Kidney tubule cell (primary cell): ENCODE measurements at regions not wholly inside any gene's neighbourhood (a gene's known extent, or its start where the extent isn't known, plus 50 kb on each side); places are given as distances from the start of the nearest gene placed in this dataset.
"Not testable (repeated sequence)": the region's sequence is repeated elsewhere in the genome, so short reads cannot be mapped to it uniquely, and the experiment has no call there.

ENCODE experiments used
- DNase-seq: peaks from one replicate; pipeline ENCODE4 v3.0.0-alpha.2; 2018; ENCODE audit warnings: low spot score

DNA sequence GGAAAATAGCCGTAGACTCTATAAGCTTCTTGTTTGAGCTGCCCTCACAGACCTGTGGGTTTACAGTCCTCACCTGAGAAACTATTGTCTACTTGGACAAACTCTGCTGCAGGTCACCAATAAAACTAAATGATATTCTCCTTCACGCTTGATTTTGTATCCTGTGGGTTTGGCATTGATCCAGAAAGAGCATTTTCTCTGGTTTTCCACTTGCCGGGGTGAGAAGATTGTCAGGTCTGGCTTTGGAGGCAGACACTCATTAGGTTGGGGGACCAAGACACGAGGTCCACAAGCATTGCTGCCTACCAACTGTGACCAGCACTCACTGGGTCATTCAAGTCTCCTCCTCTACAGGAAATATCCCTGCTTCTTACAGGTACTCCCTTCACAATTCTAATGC is 68.5 kb downstream of the CDC14C start:
- peak; percentile 67 for DNase-seq

DNA sequence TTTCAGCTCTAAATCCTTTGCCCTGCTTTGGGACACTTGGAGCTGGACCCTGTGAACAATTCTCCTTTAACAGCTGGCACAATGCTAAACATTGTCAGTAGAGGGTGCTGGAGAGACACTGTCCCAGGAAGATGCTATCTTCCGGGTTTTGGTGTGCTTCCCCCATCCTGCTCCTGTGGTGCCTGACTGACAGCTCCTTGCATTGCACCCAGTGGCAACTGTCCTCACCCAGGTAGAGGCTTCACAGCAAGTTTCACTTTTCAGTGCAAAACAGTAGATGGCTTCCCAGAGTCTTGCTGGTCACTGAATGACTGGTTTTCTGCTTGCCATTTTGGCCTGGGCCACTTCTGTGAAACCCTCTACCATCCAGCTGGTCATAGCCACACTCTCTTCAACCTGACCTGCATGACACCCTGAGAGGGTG is 77.3 kb downstream of the CDC14C start:
- peak; percentile 65 for DNase-seq

DNA sequence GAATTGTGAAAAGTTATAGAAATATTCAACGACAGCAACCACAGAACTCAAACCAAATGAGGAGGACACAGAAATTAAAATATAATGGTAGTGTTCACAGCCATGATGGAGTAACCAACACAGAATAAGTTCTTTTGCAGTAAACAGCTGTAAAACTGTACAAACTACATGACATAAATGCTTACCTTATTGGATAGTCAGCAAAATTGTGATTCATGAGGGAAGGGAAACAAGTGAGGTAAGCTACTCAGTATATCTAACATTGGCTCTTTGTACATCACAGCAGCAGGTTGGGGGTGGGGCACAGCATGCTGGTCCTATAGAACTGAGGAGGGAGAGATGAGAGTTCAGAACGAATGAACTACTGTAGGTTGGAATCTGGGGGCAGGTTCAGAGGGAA is 86.4 kb downstream of the CDC14C start:
- DNase-seq: no peak

DNA sequence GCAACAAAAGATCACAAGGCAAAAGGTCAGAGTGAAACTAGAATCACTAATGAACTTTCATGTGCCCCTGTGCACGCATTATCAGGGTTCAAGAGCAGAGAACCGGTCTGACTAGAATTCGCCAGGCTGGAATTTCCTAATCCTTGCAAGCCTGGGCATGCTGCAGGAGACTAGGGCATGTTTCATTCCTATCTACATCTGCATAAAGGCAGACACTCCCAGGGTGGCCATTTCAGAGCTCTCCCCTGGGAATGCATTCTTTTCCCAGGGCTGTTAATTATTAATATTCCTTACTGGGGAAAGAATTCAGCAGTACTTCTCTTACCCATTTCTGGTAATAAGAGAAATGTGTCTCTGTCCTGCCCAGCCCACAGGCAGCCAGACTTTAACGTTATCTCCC is 90.5 kb downstream of the CDC14C start:
- peak; percentile 55 for DNase-seq

DNA sequence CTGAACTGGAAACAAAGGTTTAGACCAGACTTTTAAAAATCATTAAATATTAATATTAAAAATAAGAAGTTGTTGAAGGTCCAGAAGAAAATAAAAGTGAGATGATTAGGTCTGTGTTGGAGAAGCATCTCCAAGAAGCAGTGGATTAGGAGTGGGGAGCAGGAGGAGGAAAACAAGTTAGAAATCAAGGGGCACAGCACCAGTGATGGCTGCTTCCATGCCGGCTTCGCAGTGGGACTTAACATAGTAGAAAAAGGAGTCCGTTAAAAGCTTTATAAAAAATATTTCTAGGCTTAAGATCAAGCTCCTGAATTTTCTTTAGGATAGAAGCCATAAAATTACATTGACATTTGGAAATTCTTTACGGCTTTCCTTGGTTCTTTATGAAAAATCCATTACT is 95.8 kb downstream of the CDC14C start:
- DNase-seq: no peak

DNA sequence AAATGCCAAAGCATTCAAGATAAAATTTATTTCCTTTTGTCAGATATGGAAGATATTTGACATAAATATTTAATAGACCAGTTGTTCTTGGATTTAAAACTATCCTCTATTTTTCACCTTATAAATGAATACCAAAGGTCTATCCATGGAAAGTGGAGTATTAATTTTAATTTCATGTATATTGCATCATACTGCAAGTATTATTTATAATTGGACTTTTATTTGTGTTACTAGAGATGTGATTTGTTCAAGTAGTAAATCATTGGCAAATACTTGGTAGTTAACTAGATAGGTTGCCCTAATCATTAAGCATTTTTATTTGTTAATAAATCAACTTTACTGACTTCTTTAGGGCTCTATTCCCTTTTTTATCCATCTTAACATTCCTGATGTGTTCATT is 98.1 kb downstream of the CDC14C start:
- DNase-seq: no peak

DNA sequence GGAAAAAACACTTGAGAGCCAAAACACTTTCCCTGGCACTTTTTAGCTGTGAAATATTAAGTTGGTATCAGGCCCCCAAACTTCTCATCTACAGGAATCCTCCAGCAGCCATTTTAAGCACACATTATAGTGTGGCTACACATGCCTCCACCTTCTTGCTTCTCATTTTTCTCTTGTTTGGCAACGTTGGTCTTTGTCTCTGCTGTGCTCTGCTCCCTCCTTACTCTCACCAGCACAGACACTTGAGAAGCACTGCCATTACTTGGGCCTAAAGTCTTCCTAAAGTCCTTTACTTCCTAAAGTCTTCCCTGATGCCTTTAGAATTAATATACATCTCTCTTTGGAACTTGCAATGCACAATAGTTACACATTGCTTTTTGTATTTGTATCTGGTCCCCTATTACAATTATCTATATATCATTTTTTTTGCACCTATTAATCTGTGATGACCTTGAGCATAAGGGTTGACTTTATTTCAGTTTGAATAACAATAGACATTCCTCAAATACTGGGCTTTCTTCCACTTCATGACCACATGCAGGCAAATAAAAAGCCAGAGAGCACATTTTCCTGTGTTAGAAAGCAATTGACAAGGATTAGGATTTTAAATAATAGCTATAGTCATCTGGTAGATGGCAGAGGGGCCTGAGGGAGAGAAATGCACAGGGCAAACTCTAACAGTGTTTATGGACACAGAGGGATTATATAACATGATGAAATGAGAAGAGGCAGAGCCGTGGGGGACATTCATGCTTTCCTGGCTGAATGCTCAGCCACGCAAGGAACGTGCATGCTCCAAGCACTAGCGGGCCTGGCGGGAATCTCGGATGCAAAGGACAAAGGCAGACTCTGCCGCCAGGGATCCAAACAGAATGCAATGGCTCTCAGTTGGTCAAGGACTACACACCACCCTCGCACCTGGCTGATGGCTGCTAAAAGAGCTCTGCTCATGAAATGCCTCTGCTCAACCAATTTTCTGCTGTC is 99.3 kb downstream of the CDC14C start:
- DNase-seq: no peak

DNA sequence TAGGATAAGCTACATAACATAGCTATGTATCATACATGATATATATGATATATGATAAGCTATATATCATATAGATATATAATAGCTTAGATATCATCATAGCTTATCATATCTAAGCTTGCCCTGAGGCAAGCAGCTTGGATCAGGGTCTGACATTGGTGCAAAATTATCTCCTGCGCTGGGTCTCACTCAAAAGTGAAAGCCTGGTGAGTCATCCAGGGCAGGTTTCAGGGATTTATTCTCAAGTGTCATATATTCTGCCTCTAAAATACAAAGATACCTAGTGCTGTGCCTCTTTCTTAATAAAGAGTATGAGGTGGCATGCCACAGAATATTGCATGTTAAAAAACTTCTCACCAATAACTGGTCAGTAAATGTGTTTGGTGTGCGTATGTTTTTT is 105.9 kb downstream of the CDC14C start:
- no peak for DNase-seq

DNA sequence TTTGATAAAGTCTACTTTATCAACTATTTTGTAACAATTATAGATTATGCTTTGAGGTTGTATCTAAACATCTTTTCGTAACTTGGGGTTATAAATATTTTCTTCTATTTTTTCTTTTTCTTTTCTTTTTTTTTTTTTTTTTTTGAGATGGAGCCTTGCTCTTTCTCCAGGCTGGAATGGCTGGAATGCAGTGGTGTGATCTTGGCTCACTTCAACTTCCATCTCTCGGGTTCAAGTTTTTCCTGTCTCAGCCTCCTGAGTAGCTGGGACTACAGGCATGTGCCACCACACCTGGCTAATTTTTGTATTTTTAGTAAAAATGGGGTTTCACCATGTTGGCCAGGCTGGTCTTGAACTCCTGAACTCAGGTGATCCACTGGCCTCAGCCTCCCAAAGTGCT is 108.8 kb downstream of the CDC14C start:
- not testable (repeated sequence) for DNase-seq

DNA sequence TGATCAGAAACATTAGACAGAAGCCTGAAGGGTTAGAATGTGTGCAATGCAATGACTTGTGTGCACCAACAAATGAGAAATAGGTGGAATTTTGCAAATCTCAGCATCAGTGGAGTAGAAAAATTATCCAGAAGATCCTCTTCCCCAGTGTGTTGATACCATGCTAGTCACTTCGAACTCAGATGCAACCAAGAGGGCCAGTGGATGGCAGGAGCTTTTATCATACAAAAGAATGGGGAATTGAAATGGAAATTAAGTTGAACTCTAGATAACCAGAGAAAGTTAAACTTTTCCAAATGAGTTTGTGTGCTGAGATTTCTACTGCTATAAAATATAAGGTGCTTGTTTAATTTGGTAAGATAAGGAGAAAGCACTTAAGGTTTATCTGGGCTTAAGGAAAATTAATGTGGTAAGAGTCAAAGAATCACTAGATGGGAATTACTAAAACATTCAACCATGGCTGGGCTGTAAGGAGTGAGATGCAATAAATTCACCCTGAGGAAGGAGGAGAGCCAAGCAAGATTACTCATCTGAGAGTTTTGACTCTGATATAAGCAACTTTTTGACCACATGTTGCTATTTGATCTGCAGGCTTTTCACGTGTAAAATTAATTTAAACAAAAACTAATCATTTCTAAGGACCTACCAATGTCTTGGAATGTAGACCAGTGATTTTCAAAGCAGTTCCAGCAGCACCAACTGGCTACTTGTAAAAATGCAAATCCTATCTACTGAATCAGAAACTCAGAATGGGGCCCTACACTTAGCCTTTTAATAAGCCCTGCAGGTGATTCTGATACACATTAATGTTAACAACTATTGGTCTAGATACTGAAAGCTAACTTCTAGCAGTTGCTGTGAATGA is 113.2 kb downstream of the CDC14C start:
- no peak for DNase-seq

DNA sequence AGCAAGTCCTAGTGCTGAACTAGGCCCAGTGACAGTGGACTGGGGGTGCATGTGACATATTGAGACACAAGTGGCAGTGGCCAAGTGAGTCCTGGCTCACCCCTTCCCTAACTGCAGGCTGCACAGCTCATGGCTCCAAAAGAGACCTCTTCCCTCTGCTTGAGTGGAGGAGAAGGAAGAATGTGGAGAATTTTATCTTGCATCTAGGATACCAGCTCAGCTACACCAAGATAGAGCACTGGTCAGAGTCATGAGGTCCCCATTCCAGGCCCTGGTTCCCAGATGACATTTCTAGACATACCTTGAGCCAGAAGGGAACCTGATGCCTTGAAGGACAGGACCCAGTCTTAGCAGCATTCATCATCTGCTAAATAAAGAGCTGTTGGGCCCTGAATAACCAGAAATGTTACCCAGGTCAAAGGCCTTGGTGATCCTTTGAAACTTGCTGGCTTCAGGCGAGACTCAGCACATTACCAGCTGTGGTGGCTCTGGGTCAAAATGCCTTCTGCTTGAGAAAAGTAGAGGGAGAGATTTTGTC is 114.5 kb downstream of the CDC14C start:
- DNase-seq: no peak

DNA sequence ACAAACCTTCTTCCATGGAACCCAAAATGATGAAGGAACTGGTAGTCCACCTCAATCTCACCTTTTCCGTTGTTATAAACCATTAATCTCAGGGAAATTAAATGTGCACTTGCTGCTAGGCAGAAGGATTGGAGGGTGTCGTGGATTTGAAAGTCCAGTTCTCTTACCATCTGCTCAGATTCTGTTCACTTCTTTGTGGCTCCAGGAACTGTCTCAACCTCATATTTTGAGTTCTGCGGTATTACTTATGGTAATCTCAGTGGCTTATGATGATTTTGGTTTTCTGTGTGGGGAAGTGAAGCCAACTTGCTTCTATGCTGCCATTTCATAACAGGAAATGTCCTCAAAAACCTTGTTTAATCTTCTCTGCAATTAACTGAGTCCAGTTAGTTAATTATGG is 136.4 kb downstream of the CDC14C start:
- no peak for DNase-seq

DNA sequence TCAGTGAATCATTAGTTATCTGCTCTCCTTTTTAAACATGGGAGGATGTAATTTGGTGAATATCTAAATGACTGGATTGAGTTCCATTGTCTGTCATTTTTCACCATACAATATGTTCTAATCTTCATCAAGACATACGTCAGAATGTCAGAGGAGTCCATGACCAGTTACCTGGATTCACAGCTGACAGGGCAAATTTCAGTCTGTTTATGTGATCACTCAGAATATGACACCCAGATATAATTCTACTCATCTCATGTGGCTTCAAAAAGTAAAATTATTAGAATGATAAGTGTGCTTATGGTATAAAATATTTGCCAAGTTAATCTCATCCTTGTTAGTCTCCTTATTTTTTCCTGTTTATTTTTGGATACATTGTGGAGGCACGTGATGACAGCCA is 150.2 kb downstream of the CDC14C start:
- DNase-seq: no peak

DNA sequence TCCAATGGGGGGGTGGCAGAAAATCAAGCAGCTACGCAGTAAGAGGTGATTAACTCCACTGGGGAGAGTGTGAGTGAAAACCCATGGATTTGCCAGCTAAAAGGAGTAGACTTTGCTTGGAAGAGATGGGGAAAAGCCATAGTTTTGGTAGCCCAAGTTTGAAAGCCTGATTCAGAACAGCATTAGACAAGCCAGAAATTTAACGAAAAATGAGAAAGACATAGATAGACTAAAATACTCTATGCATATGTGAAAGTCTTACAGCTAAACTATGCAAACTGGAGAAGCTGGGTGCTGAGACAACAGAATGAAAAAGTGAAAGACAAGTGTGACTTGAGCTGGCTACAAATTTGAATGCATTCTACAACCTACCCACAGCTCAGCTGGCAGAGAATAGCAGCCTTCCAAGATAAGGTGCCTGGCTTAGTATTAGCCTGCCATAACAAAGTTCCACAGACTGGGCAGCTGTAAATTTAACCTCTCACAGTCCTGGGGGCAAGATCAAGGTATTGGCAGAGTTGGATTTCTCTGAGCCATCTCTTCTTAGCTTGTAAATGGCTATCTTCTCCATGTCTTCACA is 156.6 kb downstream of the CDC14C start:
- DNase-seq: no peak

DNA sequence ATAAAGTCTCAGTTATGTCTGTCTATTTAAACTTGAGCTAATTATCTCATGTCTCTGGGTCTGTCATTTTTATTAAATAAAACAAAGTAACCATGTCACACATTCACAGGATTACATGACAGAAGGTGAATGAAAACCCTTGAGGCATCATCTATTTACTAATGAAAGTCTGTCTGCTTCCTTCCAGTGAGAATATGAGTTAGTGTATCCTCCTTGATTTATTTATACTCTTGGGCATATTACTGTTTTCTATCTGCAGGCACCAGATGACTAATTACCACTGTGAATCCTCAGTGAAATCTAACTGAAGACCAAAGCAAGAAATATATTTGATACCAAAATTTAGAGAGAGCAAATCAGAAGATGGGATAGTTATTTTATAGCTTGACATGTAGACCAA is 163.7 kb downstream of the CDC14C start:
- DNase-seq: no peak

DNA sequence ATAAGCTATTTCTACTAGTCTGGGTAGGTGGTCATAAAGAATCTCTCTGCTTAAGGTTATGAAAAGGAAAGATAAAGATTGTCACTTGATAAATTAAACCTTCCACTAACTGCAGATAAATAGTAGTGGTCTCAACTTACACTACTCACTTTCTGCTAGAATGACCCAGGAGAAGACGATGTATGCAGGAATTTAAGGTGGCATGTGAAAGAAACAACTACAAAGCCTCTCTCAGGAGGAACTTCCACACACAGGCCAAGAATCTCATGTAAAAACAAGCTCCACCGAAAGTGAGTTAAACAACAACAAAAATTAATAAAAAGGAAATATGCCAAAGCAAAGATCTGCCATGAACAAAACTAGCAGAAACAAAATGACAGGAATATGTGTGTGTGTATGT is 165.4 kb downstream of the CDC14C start:
- no peak for DNase-seq

DNA sequence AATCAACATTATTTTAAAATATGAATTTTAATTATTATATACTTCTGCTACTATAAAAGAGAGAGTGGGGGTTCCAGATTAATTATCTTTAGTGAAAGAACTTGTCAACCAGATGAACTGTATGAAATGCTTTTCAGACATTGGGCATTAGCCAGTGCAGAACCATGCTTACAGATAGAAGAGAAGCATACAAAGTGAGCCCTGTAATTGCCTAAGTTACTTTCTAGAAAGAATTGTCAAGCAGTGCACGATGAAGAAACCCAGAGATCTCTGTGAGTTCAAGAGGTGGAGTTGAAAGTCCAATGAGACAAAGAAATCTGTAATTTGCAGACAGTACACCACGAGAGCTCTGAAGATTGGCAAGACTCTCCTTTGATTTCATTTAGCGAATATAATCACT is 166.7 kb downstream of the CDC14C start:
- no peak for DNase-seq

DNA sequence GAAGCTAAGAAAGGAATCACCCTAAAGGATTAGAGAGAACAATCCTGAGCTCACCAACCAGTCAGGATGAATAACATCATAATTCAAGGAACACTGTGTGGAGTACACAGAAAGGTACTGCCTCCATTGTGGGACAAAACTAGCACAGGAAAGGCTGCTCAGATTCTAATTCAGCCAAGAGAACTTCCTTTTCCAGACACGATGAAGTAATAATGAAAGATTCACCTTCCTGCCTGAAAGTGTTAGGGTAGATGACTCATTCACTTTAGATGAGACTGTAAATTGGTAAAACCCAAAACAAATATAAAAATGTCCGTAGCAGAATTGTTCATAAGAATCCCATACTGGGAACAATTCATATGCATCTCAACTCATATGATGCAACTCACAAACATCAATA is 167.2 kb downstream of the CDC14C start:
- DNase-seq: peak; percentile 9

DNA sequence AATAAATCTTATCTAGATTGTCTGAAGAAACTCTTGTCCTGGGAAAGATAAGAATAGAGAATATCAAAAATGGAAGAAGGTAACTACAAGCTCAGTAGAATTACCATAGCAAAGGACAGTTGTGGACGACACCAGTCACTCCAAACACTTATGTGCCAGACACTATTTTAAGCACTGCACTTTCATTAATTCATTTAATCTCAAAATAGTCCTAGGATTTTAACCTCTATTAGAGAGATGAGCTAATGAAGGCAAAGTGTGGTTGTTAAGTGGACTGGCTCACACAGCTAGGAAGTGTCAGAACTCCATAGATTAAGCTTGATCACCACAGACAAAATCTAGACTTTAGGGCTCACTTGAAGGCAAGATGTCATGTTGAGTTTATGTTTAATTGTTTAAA is 168.9 kb downstream of the CDC14C start:
- no peak for DNase-seq

DNA sequence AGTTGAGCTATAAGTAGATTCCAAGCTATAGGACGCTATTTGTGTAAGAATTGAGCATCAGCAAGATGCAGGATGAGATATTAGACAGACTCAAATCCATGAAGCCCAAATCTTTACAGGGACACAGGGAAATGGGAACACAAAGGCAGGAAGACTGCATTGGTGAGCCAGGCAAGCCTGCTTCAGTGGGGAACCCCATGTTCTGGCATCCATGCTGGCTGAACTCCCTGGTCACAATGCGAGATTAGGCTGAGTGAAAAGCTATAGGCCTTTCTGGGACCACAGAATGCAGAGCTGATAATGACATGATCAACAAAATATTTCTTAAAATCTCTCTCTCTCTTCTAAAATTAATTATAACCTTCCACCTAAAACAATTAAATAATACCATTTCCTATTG is 170.5 kb downstream of the CDC14C start:
- no peak for DNase-seq

DNA sequence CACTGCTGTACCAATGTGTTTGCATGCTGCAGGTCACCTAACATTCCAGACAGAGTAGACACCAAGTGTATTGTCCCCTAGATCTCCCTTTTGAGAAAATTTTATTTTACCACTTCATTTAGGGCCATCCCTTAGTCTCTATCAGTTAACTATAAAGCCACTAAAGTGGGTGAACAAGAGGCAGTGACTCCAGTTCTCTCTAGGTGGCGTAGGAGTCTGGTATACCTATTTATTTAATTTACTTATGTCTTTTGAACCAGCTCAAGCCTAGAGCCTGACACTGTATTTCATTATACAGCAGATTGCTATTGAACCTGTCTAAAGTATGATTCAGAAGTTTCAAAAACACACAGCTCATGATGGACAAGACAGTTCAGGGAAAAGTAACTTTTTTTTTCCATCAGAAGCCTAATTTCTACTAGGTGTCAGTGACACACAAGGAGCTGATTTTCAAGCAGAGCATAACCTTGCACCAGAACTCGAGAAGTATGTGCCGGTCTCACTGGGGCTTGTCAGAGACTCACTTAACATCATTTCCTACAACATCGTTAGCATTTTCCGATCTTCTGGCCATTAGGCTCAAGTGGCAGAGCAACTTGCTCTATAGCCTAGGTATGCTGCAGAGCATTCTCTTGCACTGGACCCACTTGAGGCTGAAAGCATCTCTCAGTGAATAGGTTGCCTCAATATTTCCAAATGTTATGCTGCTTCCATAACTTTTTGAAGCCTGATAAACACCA is 175.4 kb downstream of the CDC14C start:
- DNase-seq: peak; percentile 16
